SK-N-MC (cell line): ENCODE measurements at regions not wholly inside any gene's neighbourhood (a gene's known extent, or its start where the extent isn't known, plus 50 kb on each side); places are given as distances from the start of the nearest gene placed in this dataset.

Experiments used
- EZH2 ChIP-seq: fragments of 200-600 bp; sonication (generic); IDR thresholded peaks from one replicate; pipeline ENCODE4 v1.6.1; 2017; ENCODE audit warnings: antibody characterized with exemption
- FOXP2 ChIP-seq: optimal IDR thresholded peaks from 2 replicates; pipeline ENCODE3; 2011; ENCODE audit warnings: mild to moderate bottlenecking, moderate library complexity; ENCODE audit not compliant: insufficient read depth; ENCODE audit errors: extremely low read length, control extremely low read depth
- POLR2AphosphoS5 ChIP-seq: IDR thresholded peaks from 2 replicates; pipeline ENCODE4 v1.6.1; 2012; ENCODE audit warnings: mild to moderate bottlenecking, low read depth, low read length, borderline replicate concordance

DNA sequence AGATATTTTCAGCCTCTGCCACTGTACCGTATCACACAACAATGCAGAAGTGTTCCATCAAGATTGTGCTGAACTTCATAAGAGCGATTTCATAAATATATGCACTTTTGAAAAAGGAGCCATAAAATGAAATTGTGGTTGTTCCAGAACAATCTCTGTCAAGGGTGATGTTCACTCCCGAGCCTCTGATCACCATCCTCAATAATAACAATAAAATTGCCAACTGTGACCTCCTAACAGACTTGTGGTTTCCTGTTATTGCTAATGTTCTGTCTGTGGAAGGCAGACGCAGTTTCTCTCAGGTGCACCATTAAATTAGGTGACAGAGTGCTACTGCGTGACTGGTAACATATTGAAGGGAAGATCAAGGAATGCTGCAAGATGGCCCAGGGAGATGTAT, 383.7 kb downstream of the SOCS6 start:
- TF ChIP-seq EZH2 (no peak), POLR2AphosphoS5 (no peak), FOXP2 (no peak)
